ENCODE measurements at regions not wholly inside any gene's neighbourhood (a gene's known extent, or its start where the extent isn't known, plus 50 kb on each side); places are given as distances from the start of the nearest gene placed in this dataset.

DNA sequence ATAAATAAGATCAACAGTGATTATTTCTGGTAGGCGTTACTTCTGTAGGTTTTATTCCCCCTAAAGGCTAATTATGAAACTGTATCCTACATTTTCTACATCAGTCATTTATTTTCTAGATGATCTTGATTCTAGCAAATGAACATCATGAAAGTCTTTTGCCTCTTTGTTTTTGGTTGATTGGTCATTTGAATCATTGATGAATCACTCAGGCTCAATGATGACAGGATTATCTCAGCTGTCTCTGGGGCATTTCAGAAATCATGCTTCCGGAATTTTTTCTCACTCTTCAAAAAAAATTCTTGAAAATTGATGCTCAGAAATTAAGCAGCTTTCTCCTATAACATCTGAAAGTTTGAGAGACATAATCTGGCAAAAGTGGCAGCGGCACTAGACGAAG lies 298.9 kb upstream of the TCF4 start:
- ATAC-seq: no peak
- Histone ChIP-seq H3K9me3 (peaks cover 0 to 5% (median 0%) of the 10 kb centered on the region in 3 donors), H3K4me3 (no peak overlapping the region), H3K27me3 (no peaks in the 10 kb centered on the region), H3K36me3 (no peaks in the 10 kb centered on the region), H3K27ac (no peak overlapping the region), H3K4me1 (no peaks in the 10 kb centered on the region)
- TF ChIP-seq EP300 (IDR thresholded peaks at IDR 0.05): no peak
- 79 to 94% methylated on average over 3 to 4 of the region's 4 CpGs for WGBS, 2 donors (ENCODE audit: low coverage in 1 of 2)

DNA sequence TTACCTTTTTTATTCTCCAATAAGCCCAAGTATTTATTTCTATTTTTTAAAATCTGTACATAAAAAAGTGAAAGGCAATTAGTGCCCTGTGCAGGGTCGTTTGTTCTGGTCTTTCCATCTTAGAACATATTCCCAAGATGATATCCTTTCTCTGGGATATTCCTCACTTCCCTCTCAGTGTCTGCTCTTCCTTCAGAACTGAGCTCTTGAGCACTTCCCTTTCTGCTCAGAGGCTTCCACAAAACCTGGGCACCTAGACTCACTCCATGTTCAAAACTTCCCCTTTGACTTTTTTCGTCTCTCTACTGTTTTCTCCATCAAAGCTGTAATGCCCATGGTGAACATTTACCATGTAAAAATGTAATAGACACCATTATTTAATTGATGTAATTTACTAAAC lies 296.5 kb upstream of the TCF4 start:
- ATAC-seq: no peak
- no peaks in the 10 kb centered on the region for H3K4me1 ChIP-seq
- no peak overlapping the region for H3K4me3 ChIP-seq
- H3K27ac ChIP-seq: no peak overlapping the region
- no peaks in the 10 kb centered on the region for H3K36me3 ChIP-seq
- H3K27me3 ChIP-seq: no peaks in the 10 kb centered on the region
- H3K9me3 ChIP-seq: peaks cover 0 to 5% (median 0%) of the 10 kb centered on the region in 3 donors
- TF ChIP-seq, protein P1, sequence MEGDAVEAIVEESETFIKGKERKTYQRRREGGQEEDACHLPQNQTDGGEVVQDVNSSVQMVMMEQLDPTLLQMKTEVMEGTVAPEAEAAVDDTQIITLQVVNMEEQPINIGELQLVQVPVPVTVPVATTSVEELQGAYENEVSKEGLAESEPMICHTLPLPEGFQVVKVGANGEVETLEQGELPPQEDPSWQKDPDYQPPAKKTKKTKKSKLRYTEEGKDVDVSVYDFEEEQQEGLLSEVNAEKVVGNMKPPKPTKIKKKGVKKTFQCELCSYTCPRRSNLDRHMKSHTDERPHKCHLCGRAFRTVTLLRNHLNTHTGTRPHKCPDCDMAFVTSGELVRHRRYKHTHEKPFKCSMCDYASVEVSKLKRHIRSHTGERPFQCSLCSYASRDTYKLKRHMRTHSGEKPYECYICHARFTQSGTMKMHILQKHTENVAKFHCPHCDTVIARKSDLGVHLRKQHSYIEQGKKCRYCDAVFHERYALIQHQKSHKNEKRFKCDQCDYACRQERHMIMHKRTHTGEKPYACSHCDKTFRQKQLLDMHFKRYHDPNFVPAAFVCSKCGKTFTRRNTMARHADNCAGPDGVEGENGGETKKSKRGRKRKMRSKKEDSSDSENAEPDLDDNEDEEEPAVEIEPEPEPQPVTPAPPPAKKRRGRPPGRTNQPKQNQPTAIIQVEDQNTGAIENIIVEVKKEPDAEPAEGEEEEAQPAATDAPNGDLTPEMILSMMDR (IDR thresholded peaks at IDR 0.05): no peak
- TF ChIP-seq POLR2AphosphoS5 (IDR thresholded peaks at IDR 0.05) (no peak), POLR2A (IDR thresholded peaks at IDR 0.05) (no peak), EP300 (IDR thresholded peaks at IDR 0.05) (no peak)
- 37 to 55% methylated on average over 2 of the region's 2 CpGs for WGBS, 2 donors (ENCODE audit: low coverage in 1 of 2)

DNA sequence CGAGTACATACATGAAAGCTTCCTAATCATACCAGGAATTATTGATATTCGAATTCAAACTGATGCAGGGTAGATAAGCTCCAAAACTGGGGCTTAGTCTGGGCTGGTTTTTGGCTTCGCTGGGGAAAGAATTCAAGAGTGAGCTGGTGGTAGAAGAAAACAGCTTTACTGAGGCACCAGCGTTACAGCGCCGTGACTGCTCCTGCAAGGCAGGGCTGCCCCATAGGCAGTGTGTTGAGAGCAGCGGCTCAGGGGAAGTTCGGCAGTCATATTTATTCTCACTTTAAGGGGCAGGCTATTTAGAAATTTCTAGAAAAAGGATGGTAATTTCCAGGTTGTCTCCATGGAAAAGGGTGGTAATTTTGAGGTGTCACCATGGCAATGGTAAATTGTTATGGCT lies 292.6 kb upstream of the TCF4 start:
- 85 to 97% methylated on average over 4 to 8 of the region's 8 CpGs for WGBS, 2 donors (ENCODE audit: low coverage in 1 of 2)
- Histone ChIP-seq H3K27ac (no peak overlapping the region), H3K4me1 (no peaks in the 10 kb centered on the region), H3K9me3 (no peaks in the 10 kb centered on the region), H3K27me3 (no peaks in the 10 kb centered on the region), H3K4me3 (no peak overlapping the region), H3K36me3 (no peaks in the 10 kb centered on the region)
- no peak for ATAC-seq
- TF ChIP-seq, protein P1 (IDR thresholded peaks at IDR 0.05): no peak
- TF ChIP-seq EP300 (IDR thresholded peaks at IDR 0.05) (no peak), POLR2AphosphoS5 (IDR thresholded peaks at IDR 0.05) (no peak), POLR2A (IDR thresholded peaks at IDR 0.05) (no peak)

DNA sequence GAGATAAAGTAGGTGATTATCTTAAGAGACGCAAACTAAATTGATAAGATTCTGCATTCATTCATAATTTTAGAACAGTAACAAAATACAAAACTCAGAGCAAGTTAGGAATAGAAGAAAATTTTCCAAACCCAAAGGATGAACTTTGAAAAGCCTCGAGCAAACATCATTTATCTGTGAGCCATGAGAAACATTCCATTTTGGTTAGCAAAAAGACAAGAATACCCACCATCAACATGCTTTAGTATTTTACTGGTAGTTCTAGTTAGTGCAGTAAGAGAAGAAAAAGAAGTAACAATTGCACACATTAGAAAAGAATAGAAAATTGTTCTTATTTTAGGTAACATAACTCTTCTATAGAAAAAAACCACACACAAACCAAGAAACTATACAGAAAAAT lies 291.3 kb upstream of the TCF4 start:
- WGBS, 2 donors (ENCODE audit: low coverage in 1 of 2): 54 to 58% methylated on average over 2 of the region's 2 CpGs
- Histone ChIP-seq H3K27ac (no peak overlapping the region), H3K27me3 (no peaks in the 10 kb centered on the region), H3K4me1 (no peaks in the 10 kb centered on the region), H3K36me3 (no peaks in the 10 kb centered on the region), H3K4me3 (no peak overlapping the region), H3K9me3 (no peaks in the 10 kb centered on the region)
- no peak for ATAC-seq
- TF ChIP-seq POLR2A (IDR thresholded peaks at IDR 0.05) (no peak), POLR2AphosphoS5 (IDR thresholded peaks at IDR 0.05) (no peak), EP300 (IDR thresholded peaks at IDR 0.05) (no peak)
- TF ChIP-seq, protein P1 (IDR thresholded peaks at IDR 0.05): no peak

DNA sequence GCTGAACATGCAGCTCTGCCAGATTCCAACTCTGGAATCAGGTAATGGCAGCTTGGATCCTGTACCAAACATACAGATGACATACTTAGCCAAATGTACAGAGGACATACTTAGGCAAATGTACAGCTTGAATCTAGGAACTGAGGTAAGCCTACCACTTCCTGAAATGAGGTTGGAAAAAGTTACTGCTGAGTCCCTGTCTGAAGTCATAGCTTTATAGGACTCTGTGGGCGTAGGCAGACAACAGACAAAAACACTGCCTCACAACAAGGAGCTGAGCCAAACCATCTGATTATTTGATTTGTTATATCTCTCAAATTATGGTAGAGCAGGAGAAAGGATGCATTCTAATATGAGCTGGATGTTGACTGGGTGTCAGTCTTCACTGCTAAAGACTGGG lies 290.2 kb upstream of the TCF4 start:
- no peak for ATAC-seq
- H3K36me3 ChIP-seq: no peaks in the 10 kb centered on the region
- no peak overlapping the region for H3K27ac ChIP-seq
- WGBS, 2 donors (ENCODE audit: low coverage in 1 of 2): 75 to 100% methylated on average over 1 of the region's 1 CpG
- H3K9me3 ChIP-seq: no peaks in the 10 kb centered on the region
- TF ChIP-seq POLR2AphosphoS5 (IDR thresholded peaks at IDR 0.05) (no peak), EP300 (IDR thresholded peaks at IDR 0.05) (no peak), POLR2A (IDR thresholded peaks at IDR 0.05) (no peak)
- TF ChIP-seq, protein P1 (IDR thresholded peaks at IDR 0.05): no peak
- H3K4me3 ChIP-seq: no peak overlapping the region
- H3K27me3 ChIP-seq: no peaks in the 10 kb centered on the region
- no peaks in the 10 kb centered on the region for H3K4me1 ChIP-seq

All from gastroesophageal sphincter (tissue), 4 donors.